Neural progenitor cell (in vitro differentiated cells): ENCODE measurements at regions not wholly inside any gene's neighbourhood (a gene's known extent, or its start where the extent isn't known, plus 50 kb on each side); places are given as distances from the start of the nearest gene placed in this dataset.

Source experiments
- CTCF ChIP-seq: fragments of 200-600 bp; sonication (generic); IDR thresholded peaks from 2 replicates; pipeline ENCODE4 v1.5.1; 2017; ENCODE audit warnings: antibody characterized with exemption, mild to moderate bottlenecking
- EZH2phosphoT487 ChIP-seq: fragments of 200-600 bp; sonication (generic); IDR thresholded peaks from 2 replicates; pipeline ENCODE4 v1.6.1; 2017; ENCODE audit warnings: antibody characterized with exemption

- TF ChIP-seq CTCF (no peak), EZH2phosphoT487 (no peak)
Observed at GRCh38 chr6:103504501-103505154, 1355.1 kb downstream of the HACE1 start.
